Right lobe of liver (tissue), 4 donors: ENCODE measurements at regions not wholly inside any gene's neighbourhood (a gene's known extent, or its start where the extent isn't known, plus 50 kb on each side); places are given as distances from the start of the nearest gene placed in this dataset.

Experiments used
- POLR2A ChIP-seq: fragments of 450-650 bp; IDR thresholded peaks from one replicate; pipeline ENCODE4 v1.6.1; 2017; ENCODE audit warnings: antibody characterized with exemption, mild to moderate bottlenecking
- TF ChIP-seq, protein P1 (sequence below), 4 donors: fragments of 200-600 bp in 3 of 4; fragments of 450-650 bp in 1 of 4; IDR thresholded peaks; one replicate each; pipeline versions ENCODE4 v1.5.1 to v1.8.0; 2016 to 2022; ENCODE audit warnings: antibody characterized with exemption in 4 of 4, mild to moderate bottlenecking in 2 of 4
- donor health status: DM: no; HTN: no; CAD: no.
- donor health status: DM: no; HTN: no; CAD: no.
- donor health status: DM: no; HTN: yes; CAD: no.

DNA sequence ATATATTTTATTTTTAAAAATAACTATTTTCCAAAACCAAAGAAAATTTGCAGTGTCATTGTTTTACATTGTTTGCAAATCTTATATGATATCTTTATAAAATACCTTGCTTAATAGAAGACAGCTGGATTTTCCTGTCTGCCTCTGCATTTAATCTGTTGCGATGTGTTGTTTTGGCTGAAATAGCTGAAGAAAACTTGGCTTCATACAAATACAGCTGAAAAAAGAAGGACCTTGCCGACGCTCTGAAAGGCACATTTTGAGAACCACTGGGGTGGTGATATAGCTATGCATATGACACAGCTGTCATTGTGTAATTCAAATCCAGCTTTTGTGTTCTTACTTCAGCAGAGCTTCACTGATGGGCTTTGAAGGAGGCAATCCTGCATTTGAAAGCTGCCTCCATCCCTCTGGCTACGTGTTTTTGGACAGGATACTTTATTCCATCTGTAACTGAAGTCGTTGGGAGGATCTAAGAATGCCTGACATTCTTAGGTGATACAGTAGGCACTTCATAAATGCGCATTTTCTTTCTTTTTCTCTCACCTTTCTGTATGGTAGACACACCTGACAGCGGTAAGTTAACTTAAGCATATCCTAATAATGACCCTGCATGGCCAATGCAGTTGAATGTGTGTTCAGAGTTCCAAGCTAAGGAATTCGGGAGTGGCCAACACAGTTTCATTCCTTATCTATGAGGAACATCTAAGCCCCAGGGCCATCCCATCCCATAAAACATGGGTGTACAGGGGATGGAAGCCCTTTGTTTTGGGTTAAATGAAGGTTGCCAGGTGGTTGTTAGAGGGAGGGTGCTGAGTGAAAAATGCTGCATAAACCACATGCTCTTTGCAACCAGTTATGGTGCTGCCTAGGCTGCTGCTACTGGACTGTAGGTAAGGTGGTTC is 213.0 kb downstream of the TFAP2A start:
- TF ChIP-seq POLR2A: no peak
- TF ChIP-seq, protein P1, sequence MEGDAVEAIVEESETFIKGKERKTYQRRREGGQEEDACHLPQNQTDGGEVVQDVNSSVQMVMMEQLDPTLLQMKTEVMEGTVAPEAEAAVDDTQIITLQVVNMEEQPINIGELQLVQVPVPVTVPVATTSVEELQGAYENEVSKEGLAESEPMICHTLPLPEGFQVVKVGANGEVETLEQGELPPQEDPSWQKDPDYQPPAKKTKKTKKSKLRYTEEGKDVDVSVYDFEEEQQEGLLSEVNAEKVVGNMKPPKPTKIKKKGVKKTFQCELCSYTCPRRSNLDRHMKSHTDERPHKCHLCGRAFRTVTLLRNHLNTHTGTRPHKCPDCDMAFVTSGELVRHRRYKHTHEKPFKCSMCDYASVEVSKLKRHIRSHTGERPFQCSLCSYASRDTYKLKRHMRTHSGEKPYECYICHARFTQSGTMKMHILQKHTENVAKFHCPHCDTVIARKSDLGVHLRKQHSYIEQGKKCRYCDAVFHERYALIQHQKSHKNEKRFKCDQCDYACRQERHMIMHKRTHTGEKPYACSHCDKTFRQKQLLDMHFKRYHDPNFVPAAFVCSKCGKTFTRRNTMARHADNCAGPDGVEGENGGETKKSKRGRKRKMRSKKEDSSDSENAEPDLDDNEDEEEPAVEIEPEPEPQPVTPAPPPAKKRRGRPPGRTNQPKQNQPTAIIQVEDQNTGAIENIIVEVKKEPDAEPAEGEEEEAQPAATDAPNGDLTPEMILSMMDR (IDR thresholded peaks at IDR 0.05): no peak
